Glomerular visceral epithelial cell (primary cell): ENCODE measurements at regions not wholly inside any gene's neighbourhood (a gene's known extent, or its start where the extent isn't known, plus 50 kb on each side); places are given as distances from the start of the nearest gene placed in this dataset.
"Not testable (repeated sequence)": the region's sequence is repeated elsewhere in the genome, so short reads cannot be mapped to it uniquely, and the experiment has no call there.

ENCODE experiments used
- DNase-seq: peaks from one replicate; pipeline ENCODE4 v3.0.0-alpha.2; 2016; ENCODE audit errors: extremely low spot score

DNA sequence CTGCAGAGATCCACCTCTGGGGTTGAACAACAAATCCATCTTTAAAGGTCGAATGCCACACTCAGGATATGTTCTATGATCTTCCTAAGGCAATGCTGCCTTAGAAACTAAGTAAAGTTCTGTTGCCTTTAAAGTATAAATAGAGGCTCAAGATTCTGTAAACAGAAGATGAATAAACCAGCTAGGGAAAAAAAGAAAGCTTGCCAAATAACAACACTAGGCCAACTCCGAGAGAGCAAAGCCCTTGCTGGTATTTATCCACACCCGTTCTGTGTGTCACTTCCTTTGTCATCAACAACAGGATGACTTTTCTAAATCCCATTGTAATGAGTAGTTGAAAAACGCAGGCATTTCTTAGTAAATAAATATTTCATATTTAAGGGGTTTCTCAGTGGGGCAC is 330.0 kb upstream of the GLI3 start:
- DNase-seq = no peak

GRCh38 chr7:42561797-42562196 is 324.8 kb upstream of the GLI3 start:
- no peak for DNase-seq

DNA sequence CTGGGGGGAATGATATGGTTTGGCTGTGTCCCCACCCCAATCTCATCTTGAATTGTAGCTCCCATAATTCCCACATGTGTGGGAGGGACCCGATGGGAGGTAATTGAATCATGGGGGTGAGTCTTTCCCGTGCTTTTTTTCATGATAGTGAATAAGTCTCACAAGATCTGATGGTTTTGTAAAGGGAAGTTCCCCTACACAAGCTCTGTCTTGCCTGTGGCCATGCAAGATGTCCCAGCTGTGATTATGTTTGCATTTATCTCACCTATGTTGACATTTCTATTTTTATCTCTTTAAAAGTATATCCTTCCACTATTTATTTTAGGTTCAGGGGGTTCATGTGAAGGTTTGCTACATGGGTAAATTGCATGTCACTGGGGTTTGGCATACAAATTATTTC is 323.9 kb upstream of the GLI3 start:
- DNase-seq = no peak

DNA sequence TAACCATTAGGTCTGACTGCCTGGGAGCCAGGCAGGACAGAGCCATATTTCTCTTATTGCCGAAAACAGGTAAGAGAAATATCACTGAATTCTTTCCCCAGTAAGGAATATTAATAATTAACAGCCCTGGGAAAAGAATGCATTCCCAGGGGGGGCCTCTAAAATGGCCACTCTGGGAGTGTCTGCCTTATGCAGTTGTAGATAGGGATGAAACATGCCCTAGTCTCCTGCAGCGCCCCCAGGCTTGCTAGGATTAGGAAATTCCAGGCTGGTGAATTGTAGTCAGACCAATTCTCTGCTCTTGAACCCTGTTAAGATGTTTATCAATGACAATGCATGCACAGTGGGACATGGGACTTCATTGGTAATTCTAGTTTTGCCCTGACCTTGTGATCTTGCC is 317.9 kb upstream of the GLI3 start:
- not testable (repeated sequence) for DNase-seq

DNA sequence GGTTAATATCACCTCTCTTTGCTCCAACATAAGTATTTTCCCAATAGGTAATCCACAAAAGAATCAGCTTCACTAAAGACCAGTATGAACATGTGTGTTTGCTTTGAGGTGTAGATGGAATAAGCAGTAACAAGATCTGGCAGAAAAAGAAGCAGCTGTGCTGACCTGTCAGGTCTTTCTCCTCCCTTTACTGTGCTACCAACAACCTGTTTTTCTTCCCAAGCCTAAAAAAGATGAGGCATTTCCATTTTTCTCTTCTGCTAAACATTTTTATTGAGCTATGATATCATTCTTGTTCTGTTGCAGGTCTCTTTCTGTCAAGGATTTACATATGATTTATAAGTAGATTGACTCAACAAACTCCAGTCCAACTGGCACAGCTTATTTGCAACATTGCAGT is 315.2 kb upstream of the GLI3 start:
- DNase-seq = no peak

DNA sequence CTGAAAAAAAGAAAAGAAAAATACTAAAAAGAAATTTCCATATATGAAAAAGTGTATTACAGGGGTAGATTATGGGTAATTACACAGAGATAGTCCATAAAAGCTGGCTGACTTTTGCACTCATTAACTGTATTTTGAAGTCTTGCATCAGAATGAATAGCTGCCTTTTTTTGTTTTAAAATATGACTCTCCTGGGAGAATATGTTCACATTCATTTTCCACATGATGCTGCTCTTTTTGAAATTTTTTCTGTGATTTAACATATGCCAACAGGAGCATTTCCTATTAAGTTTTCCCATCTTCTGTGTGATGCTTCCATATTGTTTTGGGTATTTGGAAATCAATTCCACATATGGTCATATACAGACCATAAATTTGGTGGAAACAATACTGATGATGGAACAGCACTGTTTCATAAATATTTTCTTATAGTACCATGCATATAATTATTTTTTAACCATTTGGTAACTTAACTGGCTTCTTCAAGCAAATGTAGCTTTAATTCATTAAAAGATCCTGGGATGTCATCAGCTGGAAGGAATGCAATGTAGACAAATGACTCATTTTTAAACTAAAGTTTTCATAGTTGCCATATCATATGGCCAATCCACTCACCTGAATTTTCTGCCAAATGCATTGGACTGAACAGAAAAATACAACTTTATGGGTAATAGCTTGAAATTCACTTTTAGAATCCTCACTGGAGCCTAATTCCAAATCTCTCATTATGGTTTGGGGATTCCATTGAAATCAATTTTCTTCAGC is 313.9 kb upstream of the GLI3 start:
- DNase-seq = no peak

GRCh38 chr7:42549866-42550485 is 313.0 kb upstream of the GLI3 start:
- no peak for DNase-seq

GRCh38 chr7:42548816-42549611 is 312.0 kb upstream of the GLI3 start:
- no peak for DNase-seq

- no peak for DNase-seq
These were observed 308.2 kb upstream of the GLI3 start for GRCh38 chr7:42545049-42545724.

DNA sequence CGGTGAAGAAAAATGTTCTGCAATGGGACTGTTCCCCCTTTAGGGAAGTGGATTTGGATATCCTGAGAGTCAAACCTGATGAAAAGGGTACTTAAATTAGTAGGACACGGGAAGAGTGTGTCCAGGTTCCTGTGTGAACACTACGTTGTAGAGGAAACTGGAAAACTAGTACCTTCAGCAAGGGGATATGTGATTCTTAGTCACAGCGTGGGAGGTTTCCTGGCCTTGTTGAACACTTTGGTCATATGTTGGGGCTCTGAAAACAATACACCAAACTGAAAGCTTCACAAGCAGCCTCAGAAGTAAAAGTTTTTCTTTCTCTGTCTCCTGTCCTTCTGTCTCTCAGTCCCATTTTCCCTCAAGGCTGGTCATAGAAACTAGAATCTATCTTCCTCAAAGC is 306.9 kb upstream of the GLI3 start:
- DNase-seq = no peak

GRCh38 chr7:42542446-42542845 is 305.4 kb upstream of the GLI3 start:
- DNase-seq = not testable (repeated sequence)

- no peak for DNase-seq
These were observed 297.4 kb upstream of the GLI3 start for GRCh38 chr7:42534441-42534840.

DNA sequence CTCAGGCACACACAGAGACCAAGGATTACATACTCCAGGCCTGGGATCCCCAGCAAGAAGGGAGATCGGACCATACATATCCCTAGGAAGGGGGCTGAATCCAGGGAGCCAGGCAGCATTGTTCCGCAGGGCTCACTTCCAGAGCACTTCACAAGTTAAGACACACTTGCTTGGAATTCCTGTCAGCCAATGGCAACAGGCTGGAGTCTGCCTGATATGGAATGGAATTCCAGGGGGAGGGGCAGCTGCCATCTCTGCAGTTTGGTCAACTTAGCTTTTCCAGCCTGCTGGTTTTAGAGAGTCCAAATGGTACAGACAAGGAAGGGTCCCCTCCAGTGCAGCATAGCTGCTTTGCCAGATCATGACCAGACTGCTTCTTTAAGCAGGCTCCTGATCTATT is 290.0 kb upstream of the GLI3 start:
- DNase-seq = no peak

GRCh38 chr7:42522227-42522991 is 285.4 kb upstream of the GLI3 start:
- no peak for DNase-seq

DNA sequence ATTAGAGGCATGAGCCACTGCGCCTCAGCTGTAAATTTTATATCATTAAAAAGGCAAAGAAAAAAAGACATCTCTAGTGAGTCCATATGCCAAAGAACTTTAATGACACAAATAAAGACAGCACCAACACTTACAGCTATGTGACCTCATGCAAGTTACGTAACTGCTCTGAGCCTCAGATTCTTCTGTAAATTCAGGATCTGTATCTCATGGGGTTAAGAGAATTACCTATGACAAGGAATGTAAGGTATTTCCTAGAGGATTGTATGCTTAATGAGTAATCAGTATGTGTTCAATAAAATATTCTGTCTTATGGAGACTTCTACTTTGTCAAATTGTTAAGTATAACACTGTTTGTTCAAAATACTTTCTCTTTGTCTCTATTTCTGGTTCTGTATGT is 274.0 kb upstream of the GLI3 start:
- no peak for DNase-seq

DNA sequence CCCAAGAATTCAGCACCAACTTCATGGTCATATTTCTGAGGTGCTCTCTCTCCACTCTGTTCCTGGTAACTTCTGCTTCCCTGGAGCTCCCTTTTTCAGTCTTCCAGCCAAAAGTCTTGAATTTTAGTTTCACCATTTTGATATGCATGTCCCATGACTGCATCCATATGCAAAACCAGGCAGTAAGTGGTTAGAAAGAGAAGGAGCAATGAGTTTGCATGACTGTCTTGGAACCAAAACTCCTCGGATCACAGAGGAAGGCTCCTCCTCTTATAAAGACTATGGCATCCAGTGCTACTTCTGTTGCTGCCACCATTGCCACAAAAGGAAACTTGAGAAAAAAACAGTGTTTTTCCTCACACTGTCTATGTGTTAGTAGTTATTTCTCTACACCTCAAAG is 269.1 kb upstream of the GLI3 start:
- no peak for DNase-seq

DNA sequence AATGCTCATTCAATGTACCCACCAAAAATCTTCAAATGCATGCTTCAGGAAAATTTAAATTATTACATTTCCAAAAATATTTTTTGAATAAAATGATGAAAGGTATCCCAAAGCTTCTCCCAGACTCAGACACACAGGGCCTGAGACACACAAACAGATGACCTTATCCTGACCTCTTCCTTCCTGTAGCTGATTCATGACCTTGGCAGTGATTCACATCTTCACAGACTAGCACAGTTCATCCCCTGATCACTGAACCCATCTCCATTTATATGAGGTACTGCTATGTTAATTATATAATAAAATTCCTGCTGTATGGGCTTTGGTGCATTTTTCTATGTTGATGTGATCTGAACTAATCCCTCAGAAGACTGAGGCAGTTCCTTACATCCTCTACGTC is 265.0 kb upstream of the GLI3 start:
- DNase-seq = peak; percentile 21

GRCh38 chr7:42495256-42495655 is 258.2 kb upstream of the GLI3 start:
- DNase-seq = no peak

- DNase-seq = no peak
These were observed 257.7 kb upstream of the GLI3 start for GRCh38 chr7:42494736-42495135.

DNA sequence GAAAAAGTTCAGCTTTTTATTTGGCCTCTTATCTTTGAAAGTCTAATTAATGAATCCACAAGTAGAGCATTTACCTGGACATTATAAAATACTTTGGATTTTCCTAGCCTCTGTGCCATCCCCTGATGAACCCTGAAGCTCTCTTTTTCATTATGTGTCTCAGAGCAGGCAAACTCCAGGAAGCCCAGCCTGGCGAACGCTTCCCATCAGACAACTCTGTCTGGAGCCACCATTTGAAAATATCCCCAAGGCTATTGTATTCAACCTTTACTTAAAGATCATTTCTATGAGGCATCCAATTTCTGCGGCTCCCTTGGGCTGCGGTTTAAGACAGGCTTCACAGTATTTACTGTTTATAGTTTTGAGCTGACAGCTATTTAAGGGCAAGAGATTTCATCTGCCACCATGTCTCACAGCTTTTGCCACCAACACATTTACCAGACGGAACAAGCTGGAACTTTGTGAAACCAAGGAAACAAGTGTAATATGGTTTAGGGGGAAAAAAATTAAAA is 257.2 kb upstream of the GLI3 start:
- no peak for DNase-seq

- peak; percentile 60 for DNase-seq
These were observed 256.6 kb upstream of the GLI3 start for GRCh38 chr7:42493436-42494198.
